ENCODE measurements at regions not wholly inside any gene's neighbourhood (a gene's known extent, or its start where the extent isn't known, plus 50 kb on each side); places are given as distances from the start of the nearest gene placed in this dataset.

DNA sequence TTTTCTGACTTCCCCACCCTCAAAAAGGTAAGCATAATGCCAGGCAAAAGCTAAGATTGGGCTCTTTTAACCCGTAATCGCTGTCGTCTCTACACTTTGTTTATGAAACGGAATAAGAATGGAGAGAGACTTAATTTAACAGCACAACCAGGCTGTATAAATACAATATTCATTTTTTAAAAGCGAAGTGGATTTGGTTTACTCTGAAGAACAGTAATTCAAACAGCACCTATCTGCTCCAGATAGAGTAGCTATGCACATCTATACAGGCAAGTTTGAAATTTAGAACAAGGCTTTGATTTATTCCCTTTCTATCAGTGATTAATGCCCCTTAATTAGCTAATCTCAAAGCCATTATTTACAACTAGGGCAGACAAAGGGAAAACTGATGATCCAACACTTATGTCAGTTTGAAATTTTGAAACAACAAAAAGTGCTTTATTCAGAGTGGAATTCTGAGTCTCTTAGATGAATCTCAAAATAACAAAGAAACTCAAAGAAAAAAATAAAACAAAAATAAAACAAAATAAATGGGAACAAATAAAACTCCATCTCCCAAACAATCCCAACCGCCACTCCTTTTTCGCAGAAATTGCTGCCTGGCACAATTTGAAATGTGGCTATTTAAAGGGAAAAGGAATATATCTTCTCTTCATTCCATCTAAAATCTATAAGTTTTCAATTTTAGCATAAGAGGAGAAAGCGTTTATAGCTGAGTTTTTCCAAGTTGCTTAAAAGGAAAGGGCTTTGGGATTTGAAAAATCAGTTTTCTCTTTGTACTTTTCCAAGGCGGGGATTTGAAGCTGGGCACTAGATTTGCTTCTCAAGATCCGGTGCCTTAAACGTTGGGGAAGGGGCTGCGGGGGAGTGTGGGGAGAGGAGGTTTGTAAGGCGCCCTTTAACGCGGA is 298.6 kb downstream of the PARP8 start (continued):
- TF ChIP-seq MEF2B (IDR thresholded peaks at IDR 0.05; ENCODE audit: partially characterized antibody, poor library complexity, severe bottlenecking) (no peak), NR2C2 (IDR thresholded peaks at IDR 0.05; ENCODE audit: borderline replicate concordance, control insufficient read depth, insufficient read length, low read depth) (no peak), NR2F1 (conservative IDR thresholded peaks at IDR 0.05) (no peak), NFIC (IDR thresholded peaks at IDR 0.05; ENCODE audit: low read depth, low read length) (no peak), ZNF217 (IDR thresholded peaks at IDR 0.05) (no peak)

DNA sequence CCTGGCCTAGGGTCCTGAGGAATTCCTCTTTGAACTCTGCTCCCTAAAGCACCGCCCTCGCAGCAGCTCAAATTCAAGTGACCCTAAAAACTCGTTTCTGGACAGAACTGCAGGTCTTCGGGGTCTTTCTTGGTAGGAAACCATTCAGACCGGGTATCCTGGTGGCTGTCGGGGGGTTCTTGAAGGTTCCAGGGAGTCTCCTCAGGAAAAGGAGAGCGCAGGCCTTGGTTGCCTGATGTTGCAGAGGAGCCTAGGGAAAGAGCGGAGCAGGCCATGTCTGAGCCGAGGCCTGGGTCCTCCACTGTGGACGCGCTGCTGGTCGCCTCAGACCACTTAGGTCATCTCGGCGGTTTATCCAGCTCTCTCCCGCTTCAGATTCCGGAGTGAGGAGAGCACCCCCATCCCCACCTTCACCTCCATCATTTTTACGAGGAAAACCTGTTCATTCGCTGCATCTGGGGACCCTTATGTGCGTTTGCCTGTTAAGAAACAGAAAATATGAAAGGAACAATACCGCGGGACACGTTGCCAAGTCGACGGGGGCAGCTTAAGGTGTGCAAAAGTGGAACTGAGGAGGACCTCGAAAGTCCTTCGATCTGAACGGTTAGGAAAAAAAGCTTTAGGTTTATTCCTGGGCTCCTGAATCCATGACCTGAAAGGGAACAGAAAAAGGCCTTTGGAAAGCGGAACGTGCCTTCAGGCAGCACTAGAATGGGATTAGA is 299.4 kb downstream of the PARP8 start:
- Histone ChIP-seq H3K27ac (ENCODE audit: control insufficient read depth, insufficient read depth) (no peak overlapping the region), H3K9ac (ENCODE audit: control insufficient read depth, insufficient read depth, low read length) (no peak overlapping the region), H3K4me2 (ENCODE audit: control insufficient read depth, insufficient read depth) (no peak overlapping the region), H4K20me1 (ENCODE audit: control insufficient read depth, insufficient read depth) (no peaks in the 10 kb centered on the region), H3K36me3 (ENCODE audit: control insufficient read depth in 2 of 2, insufficient read depth in 2 of 2, low read length in 1 of 2) (no peaks in the 10 kb centered on the region), H3K4me3 (no peak overlapping the region), H3K4me1 (ENCODE audit: control insufficient read depth, insufficient read depth, low read length) (peaks cover 3% of the 10 kb centered on the region; the same call in 1 of the 2 replicates), H3K79me2 (ENCODE audit: control insufficient read depth, insufficient read depth, low read length) (no peaks in the 10 kb centered on the region), H2AFZ (ENCODE audit: control insufficient read depth, low read depth, low read length) (no peak overlapping the region), H3K9me3 (replicated peaks; ENCODE audit: control insufficient read depth, insufficient read depth, low read length) (no peaks in the 10 kb centered on the region), H3K27me3 (replicated peaks in 1 of 2; ENCODE audit: control insufficient read depth in 2 of 2, insufficient read depth in 2 of 2, low read length in 1 of 2) (peaks cover 9 to 38% of the 10 kb centered on the region in 2 experiments; a peak in 3 of 4 replicates)
- RAD21 ChIA-PET (ENCODE audit: unreplicated experiment): no interaction called here
- POLR2A ChIA-PET: interaction anchor here (0.5 to 0.7 kb wide), 2 partner anchors 1030 to 1652 kb away, joined by 3 read pairs; no protein-coding TSS in a partner anchor
- TF ChIP-seq ZSCAN29 (IDR thresholded peaks at IDR 0.05) (no peak), ZNF24 (IDR thresholded peaks at IDR 0.05) (no peak), BHLHE40 (IDR thresholded peaks at IDR 0.05; ENCODE audit: borderline replicate concordance in 1 of 2, low read depth in 2 of 2, low read length in 1 of 2) (no peak), MXI1 (IDR thresholded peaks at IDR 0.05; ENCODE audit: low read depth, low read length) (no peak), NFYB (IDR thresholded peaks at IDR 0.05; ENCODE audit: insufficient read depth, low read depth, low read length) (no peak)
- TF ChIP-seq, protein P1, sequence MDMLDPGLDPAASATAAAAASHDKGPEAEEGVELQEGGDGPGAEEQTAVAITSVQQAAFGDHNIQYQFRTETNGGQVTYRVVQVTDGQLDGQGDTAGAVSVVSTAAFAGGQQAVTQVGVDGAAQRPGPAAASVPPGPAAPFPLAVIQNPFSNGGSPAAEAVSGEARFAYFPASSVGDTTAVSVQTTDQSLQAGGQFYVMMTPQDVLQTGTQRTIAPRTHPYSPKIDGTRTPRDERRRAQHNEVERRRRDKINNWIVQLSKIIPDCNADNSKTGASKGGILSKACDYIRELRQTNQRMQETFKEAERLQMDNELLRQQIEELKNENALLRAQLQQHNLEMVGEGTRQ (IDR thresholded peaks at IDR 0.05; ENCODE audit: borderline replicate concordance, low read depth, low read length): no peak
- SMC1A ChIA-PET (ENCODE audit: uncharacterized antibody, unreplicated experiment): interaction anchor here (1.0 to 2.2 kb wide), 5 partner anchors 18 to 1692 kb away, joined by 3 to 8 read pairs (median 3); no protein-coding TSS in a partner anchor
- ATAC-seq (no peak), DNase-seq (ENCODE audit: low read depth, low spot score) (no peak), FAIRE-seq (no peak)
- intact Hi-C loops (cut with micrococcal nuclease; ENCODE audit: unreplicated experiment): no loop called here
- in situ Hi-C loops (cut with MboI): loop anchor here (5.0 to 10.0 kb wide), 3 partner anchors 419 to 1686 kb away; partner anchors contain the start of gene ISL1
- CTCF ChIA-PET: interaction anchor here (0.5 to 3.1 kb wide), 4 partner anchors 8 to 641 kb away, joined by 3 to 11 read pairs (median 4); no protein-coding TSS in a partner anchor
- no TSS peak for BruUV-seq (replicated peaks)
- WGBS (ENCODE audit: insufficient coverage, insufficient replicate concordance, low lambda C conversion rate, missing lambda C conversion rate): 34% methylated on average over 28 of the region's 29 CpGs

Measured in GM12878 (cell line).